ENCODE measurements at regions not wholly inside any gene's neighbourhood (a gene's known extent, or its start where the extent isn't known, plus 50 kb on each side); places are given as distances from the start of the nearest gene placed in this dataset.

GRCh38 chr6:23929201-23929600 is 196.8 kb upstream of the NRSN1 start:
- DNase-seq (ENCODE audit: low spot score): no peak

GRCh38 chr6:23940466-23940865 is 185.5 kb upstream of the NRSN1 start:
- no peak for DNase-seq (ENCODE audit: low spot score)

DNA sequence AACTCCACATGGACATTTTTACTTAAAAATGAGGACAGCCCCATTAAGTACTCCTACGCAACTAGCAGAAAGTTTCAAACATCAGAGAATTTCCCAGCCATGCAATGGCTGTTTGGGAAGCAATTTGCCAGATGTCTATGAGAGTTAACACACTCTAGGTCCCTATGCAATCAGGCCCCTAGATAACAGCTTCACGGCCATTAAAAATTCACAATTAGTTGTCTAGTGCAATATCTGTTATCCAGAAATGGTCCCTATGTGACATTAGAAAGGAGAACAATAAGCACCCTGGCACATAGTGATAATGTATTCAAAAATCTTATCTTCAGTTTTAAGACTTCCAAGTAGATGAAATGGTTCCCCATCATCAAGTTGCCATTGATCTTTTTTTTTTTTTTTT is 174.3 kb upstream of the NRSN1 start:
- DNase-seq (ENCODE audit: low spot score): no peak

- no peak for DNase-seq (ENCODE audit: low spot score)
Observed at GRCh38 chr6:23952245-23952644, 173.8 kb upstream of the NRSN1 start.

DNA sequence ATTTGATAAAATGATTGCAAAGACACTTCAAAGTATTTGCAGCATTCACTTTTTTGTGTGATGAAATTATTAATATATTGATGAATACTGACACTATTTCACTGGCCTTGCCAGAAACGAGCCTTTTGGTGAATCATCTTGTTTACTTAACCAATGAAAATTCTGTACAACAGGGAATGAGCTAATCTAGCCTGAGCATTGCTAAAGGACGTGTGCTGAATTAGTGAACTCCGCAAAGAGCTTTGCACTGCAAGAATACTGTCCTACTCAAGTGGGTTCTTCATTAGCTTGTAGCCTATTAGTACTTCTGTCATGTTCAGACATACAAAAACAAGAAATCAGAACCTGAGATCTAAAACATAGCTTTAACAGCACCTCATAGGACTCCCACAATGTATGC is 172.0 kb upstream of the NRSN1 start:
- no peak for DNase-seq (ENCODE audit: low spot score)

GRCh38 chr6:23957017-23957416 is 169.0 kb upstream of the NRSN1 start:
- DNase-seq (ENCODE audit: low spot score): no peak

GRCh38 chr6:23964865-23965264 is 161.2 kb upstream of the NRSN1 start:
- DNase-seq (ENCODE audit: low spot score): no peak

- no peak for DNase-seq (ENCODE audit: low spot score)
Observed at GRCh38 chr6:23969344-23969743, 156.7 kb upstream of the NRSN1 start.

GRCh38 chr6:23977706-23978105 is 148.3 kb upstream of the NRSN1 start:
- DNase-seq (ENCODE audit: low spot score): no peak

DNA sequence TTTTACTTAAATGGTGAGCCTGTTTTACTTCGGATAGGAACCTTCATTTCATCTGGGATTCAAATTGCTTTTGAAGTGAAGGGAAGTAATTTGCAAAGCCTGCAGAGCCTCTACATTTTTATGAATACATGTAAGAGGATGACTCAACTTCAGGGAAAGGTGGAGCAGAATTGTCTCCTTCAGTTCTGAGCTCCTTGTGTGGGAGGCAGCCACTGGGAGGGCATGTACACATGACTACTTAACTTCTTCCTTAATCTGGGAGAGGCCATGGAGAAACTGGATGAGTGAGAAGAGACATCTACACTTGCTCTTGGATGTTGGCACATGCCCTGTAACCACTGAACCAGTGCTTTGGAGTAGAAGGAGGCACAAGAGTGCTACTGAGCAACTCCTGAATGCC is 145.1 kb upstream of the NRSN1 start:
- DNase-seq (ENCODE audit: low spot score): no peak

DNA sequence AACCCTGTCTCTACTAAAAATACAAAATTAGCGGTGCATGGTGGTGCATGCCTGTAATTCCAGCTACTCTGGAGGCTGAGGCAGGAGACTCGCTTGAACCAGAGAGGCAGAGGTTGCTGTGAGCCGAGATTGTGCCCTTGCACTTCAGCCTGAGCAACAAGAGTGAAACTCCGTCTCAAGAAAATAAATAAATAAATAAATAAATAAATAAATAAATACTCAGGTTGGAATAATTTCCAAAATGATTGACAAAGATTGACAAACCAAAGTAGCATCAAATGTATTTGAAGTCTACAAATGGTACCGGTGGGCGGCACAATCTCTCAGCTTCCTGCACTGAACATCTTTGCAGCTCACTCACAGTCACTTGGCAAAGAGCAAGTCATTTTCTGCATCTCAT is 144.1 kb upstream of the NRSN1 start:
- DNase-seq (ENCODE audit: low spot score): no peak

DNA sequence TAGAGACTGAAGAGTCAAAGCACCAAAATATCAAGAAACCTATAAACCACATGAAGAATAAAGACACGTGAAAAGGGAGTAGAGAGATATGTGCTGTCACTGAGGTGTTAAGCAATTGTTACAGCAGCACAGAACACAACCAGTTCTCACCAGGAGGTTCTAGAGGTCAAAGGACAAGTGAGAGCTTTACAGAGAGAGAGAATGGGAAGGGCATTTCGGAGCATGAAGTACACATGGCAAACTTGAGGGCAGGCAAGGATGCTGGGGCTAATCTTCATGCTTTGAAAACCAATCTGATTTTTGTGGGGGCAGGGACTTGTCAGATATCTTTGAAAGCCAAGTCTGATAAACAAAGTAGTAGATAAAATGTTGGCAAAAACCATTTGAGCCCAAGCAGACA is 142.3 kb upstream of the NRSN1 start:
- no peak for DNase-seq (ENCODE audit: low spot score)

- no peak for DNase-seq (ENCODE audit: low spot score)
Observed at GRCh38 chr6:23985015-23985414, 141.0 kb upstream of the NRSN1 start.

- no peak for DNase-seq (ENCODE audit: low spot score)
Observed at GRCh38 chr6:23989885-23990533, 136.0 kb upstream of the NRSN1 start.

DNA sequence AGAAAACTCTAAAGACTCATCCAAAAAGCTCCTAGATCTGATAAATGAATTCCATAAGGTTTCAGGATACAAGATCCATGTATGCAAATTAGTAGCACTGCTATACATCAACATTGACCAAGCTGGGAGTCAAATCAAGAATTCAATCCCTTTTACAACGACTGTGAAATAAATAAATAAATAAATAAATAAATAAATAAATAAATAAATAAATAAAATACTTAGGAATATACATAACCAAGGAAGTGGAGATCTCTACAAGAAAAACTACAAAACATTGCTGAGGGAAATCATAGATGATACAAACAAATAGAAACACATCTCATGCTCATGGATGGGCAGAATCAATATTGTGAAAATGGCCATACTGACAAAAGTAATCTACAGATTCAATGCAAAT is 132.0 kb upstream of the NRSN1 start:
- DNase-seq (ENCODE audit: low spot score): no peak

DNA sequence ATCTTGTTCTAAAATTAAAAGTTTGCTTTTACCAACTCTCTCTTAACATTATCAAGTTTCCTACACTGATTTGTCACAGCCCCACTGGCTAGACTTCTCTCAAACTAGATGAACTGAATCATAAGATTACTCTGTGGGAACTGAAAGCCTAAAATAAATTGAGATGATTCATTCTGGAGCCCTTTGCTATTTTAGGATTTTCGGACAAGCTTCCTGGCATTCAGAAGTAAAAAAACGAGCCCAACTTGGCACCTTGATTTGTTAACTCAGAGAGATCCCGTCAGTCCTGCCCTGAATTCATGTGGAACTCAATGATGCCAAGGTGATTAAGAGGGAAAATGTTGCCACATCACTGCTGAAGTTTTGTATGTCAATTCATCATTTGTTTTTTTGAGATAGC is 122.0 kb upstream of the NRSN1 start:
- no peak for DNase-seq (ENCODE audit: low spot score)

- no peak for DNase-seq (ENCODE audit: low spot score)
Observed at GRCh38 chr6:24004659-24005058, 121.4 kb upstream of the NRSN1 start.

- DNase-seq (ENCODE audit: low spot score): no peak
Observed at GRCh38 chr6:24006254-24006653, 119.8 kb upstream of the NRSN1 start.

- DNase-seq (ENCODE audit: low spot score): no peak
Observed at GRCh38 chr6:24009319-24009718, 116.7 kb upstream of the NRSN1 start.

- DNase-seq (ENCODE audit: low spot score): no peak
Observed at GRCh38 chr6:24010133-24010532, 115.9 kb upstream of the NRSN1 start.

DNA sequence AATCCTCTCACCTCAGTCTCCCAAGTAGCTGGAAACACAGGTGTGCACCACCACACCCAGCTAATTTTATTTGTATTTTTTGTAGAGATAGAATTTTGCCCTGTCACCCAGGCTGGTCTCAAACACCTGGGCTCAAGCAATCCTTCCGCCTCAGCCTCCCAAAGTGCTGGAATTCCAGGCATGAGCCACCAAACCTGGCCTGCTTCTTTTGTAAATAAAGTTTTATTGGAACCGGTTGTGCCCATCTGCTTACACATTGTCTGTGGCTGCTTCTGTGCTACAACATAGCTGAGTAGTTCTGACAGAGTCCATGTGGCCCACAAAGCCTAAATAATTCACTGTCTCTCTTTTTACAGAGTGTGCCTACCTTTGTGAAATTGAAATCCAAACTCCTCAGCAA is 109.7 kb upstream of the NRSN1 start:
- DNase-seq (ENCODE audit: low spot score): no peak

- no peak for DNase-seq (ENCODE audit: low spot score)
Observed at GRCh38 chr6:24016857-24017256, 109.2 kb upstream of the NRSN1 start.

- no peak for DNase-seq (ENCODE audit: low spot score)
Observed at GRCh38 chr6:24019393-24019792, 106.6 kb upstream of the NRSN1 start.

DNA sequence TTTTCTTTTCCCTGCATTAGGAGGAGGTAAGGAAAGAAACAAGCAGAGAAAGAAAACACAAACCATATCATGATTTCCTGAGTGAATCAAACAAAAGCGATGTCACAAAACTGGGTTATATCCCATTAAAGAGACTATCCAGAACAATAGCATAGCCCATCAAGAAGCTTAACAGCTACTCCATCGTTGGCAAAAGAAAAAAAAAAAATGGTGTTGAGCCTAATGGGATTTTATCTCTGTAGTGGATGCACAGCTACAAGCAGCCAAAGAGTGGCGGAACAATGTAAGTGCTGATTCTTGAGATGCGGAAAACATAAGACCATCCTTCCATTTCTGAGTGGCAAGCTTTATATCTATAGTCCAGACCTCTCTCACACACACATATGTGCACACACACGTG is 106.2 kb upstream of the NRSN1 start:
- DNase-seq (ENCODE audit: low spot score): no peak

GRCh38 chr6:24026050-24026449 is 100.0 kb upstream of the NRSN1 start:
- DNase-seq (ENCODE audit: low spot score): no peak

Measured in hematopoietic multipotent progenitor cell treated with erythropoietin and hydrocortisone succinate and interleukin-3 and kit ligand, for 15 days (in vitro differentiated cells).